Esophagus muscularis mucosa (tissue), 3 donors: ENCODE measurements at regions not wholly inside any gene's neighbourhood (a gene's known extent, or its start where the extent isn't known, plus 50 kb on each side); places are given as distances from the start of the nearest gene placed in this dataset.
"Not testable (repeated sequence)": the region's sequence is repeated elsewhere in the genome, so short reads cannot be mapped to it uniquely, and the experiment has no call there.

Experiments used
- POLR2A ChIP-seq: fragments of 450-650 bp; IDR thresholded peaks from one replicate; pipeline ENCODE4 v1.6.1; 2017; ENCODE audit warnings: antibody characterized with exemption, moderate library complexity, mild to moderate bottlenecking, low read depth
- POLR2AphosphoS5 ChIP-seq, 2 donors: sonication (generic); formaldehyde crosslinking; IDR thresholded peaks; one replicate each; pipeline ENCODE4 v1.6.1; 2017; ENCODE audit warnings: antibody characterized with exemption in 2 of 2
- TF ChIP-seq, protein P1 (sequence below), 3 experiments: fragments of 200-600 bp in 2 of 3; fragments of 450-650 bp in 1 of 3; sonication (generic) in 2 of 3; IDR thresholded peaks; one replicate each; pipeline ENCODE4 v1.5.1; 2017 to 2019; ENCODE audit warnings: antibody characterized with exemption in 3 of 3, mild to moderate bottlenecking in 2 of 3, moderate library complexity in 1 of 3

GRCh38 chr1:195847957-195848875, 760.0 kb downstream of the KCNT2 start:
- TF ChIP-seq, protein P1, sequence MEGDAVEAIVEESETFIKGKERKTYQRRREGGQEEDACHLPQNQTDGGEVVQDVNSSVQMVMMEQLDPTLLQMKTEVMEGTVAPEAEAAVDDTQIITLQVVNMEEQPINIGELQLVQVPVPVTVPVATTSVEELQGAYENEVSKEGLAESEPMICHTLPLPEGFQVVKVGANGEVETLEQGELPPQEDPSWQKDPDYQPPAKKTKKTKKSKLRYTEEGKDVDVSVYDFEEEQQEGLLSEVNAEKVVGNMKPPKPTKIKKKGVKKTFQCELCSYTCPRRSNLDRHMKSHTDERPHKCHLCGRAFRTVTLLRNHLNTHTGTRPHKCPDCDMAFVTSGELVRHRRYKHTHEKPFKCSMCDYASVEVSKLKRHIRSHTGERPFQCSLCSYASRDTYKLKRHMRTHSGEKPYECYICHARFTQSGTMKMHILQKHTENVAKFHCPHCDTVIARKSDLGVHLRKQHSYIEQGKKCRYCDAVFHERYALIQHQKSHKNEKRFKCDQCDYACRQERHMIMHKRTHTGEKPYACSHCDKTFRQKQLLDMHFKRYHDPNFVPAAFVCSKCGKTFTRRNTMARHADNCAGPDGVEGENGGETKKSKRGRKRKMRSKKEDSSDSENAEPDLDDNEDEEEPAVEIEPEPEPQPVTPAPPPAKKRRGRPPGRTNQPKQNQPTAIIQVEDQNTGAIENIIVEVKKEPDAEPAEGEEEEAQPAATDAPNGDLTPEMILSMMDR (IDR thresholded peaks at IDR 0.05) = not testable (repeated sequence)
- not testable (repeated sequence) for TF ChIP-seq POLR2AphosphoS5 (IDR thresholded peaks at IDR 0.05); POLR2A
